CD14-positive monocyte (primary cell): ENCODE measurements at regions not wholly inside any gene's neighbourhood (a gene's known extent, or its start where the extent isn't known, plus 50 kb on each side); places are given as distances from the start of the nearest gene placed in this dataset.

ENCODE experiments used
- DNase-seq, 3 donors: peaks; one replicate each; pipeline ENCODE4 v3.0.0-alpha.2; 2011 to 2022
- H2AFZ ChIP-seq: 2 replicates; pipeline ENCODE4 v1.6.0; 2012; ENCODE audit warnings: mild to moderate bottlenecking, low read depth, low read length, inconsistent platforms; ENCODE audit not compliant: insufficient read depth, poor library complexity, severe bottlenecking
- H3K27ac ChIP-seq, 2 donors: 1 replicate in 1 of 2; 2 replicates in 1 of 2; pipeline ENCODE4 v1.5.1; 2012 to 2013; ENCODE audit warnings: low read length in 2 of 2, control low read depth in 1 of 2, inconsistent platforms in 1 of 2, low read depth in 1 of 2, mild to moderate bottlenecking in 1 of 2
- H3K27me3 ChIP-seq, 2 donors: one replicate each; pipeline versions ENCODE4 v1.6.0 to v1.6.1; 2011 to 2013; ENCODE audit warnings: low read length in 2 of 2; ENCODE audit not compliant: control insufficient read depth in 2 of 2, insufficient read depth in 2 of 2
- H3K36me3 ChIP-seq, 2 donors: replicated peaks in 1 of 2; 1 replicate in 1 of 2; 2 replicates in 1 of 2; pipeline versions ENCODE4 v1.5.1 to v1.6.1; 2012 to 2013; ENCODE audit warnings: low read length in 2 of 2, control low read depth in 1 of 2, inconsistent platforms in 1 of 2, mild to moderate bottlenecking in 1 of 2; ENCODE audit not compliant: insufficient read depth in 2 of 2, control insufficient read depth in 1 of 2
- H3K4me1 ChIP-seq, 2 donors: 1 replicate in 1 of 2; 2 replicates in 1 of 2; pipeline versions ENCODE4 v1.5.1 to v1.6.1; 2012 to 2013; ENCODE audit warnings: low read length in 2 of 2, control low read depth in 1 of 2, inconsistent platforms in 1 of 2, mild to moderate bottlenecking in 1 of 2, moderate library complexity in 1 of 2; ENCODE audit not compliant: insufficient read depth in 2 of 2, control insufficient read depth in 1 of 2
- H3K4me2 ChIP-seq: replicated peaks from 2 replicates; pipeline ENCODE3; 2012; ENCODE audit warnings: low read length, moderate library complexity, mild to moderate bottlenecking; ENCODE audit not compliant: poor library complexity, severe bottlenecking; ENCODE audit errors: extremely low read depth
- H3K4me3 ChIP-seq, 3 experiments: fragments of 200-600 bp in 1 of 3; sonication (generic) in 1 of 3; replicated peaks in 1 of 3; 1 replicate in 2 of 3; 2 replicates in 1 of 3; pipeline ENCODE4 v1.5.1; 2011 to 2013; ENCODE audit warnings: low read length in 3 of 3, mild to moderate bottlenecking in 3 of 3, control low read depth in 2 of 3, low read depth in 2 of 3, inconsistent platforms in 1 of 3, moderate library complexity in 1 of 3
- H3K79me2 ChIP-seq: 2 replicates; pipeline ENCODE4 v1.6.0; 2012; ENCODE audit warnings: mild to moderate bottlenecking, control low read depth, inconsistent platforms, low read length, moderate library complexity; ENCODE audit not compliant: insufficient read depth
- H3K9ac ChIP-seq: 2 replicates; pipeline ENCODE4 v1.6.0; 2017; ENCODE audit warnings: low read length, mild to moderate bottlenecking; ENCODE audit not compliant: insufficient read depth, poor library complexity, severe bottlenecking
- H3K9me3 ChIP-seq, 2 donors: replicated peaks in 1 of 2; 1 replicate in 1 of 2; 2 replicates in 1 of 2; pipeline versions ENCODE4 v1.5.1 to v1.6.1; 2012 to 2013; ENCODE audit warnings: low read length in 2 of 2, control low read depth in 1 of 2; ENCODE audit not compliant: control insufficient read depth in 1 of 2, insufficient read depth in 1 of 2
- H4K20me1 ChIP-seq: 2 replicates; pipeline ENCODE4 v1.6.0; 2012; ENCODE audit warnings: mild to moderate bottlenecking, low read length, control low read depth, moderate library complexity; ENCODE audit not compliant: insufficient read depth
- H3K27ac Mint-ChIP-seq, 7 donors: one replicate each; pipeline ENCODE4 v1.8.0; 2020; ENCODE audit warnings: mild to moderate bottlenecking in 7 of 7, mixed read lengths in 7 of 7, moderate library complexity in 6 of 7, inconsistent platforms in 2 of 7
- H3K27me3 Mint-ChIP-seq, 3 donors: one replicate each; pipeline ENCODE4 v1.8.0; 2021 to 2022; ENCODE audit warnings: low read depth in 3 of 3, mild to moderate bottlenecking in 3 of 3, mixed read lengths in 3 of 3, moderate library complexity in 3 of 3, inconsistent platforms in 1 of 3
- H3K36me3 Mint-ChIP-seq, 2 donors: one replicate each; pipeline ENCODE4 v1.8.0; 2020; ENCODE audit warnings: mixed read lengths in 2 of 2, inconsistent platforms in 1 of 2, mild to moderate bottlenecking in 1 of 2
- H3K4me1 Mint-ChIP-seq: one replicate; pipeline ENCODE4 v1.8.0; 2020; ENCODE audit warnings: mild to moderate bottlenecking, mixed read lengths
- H3K4me3 Mint-ChIP-seq, 2 donors: one replicate each; pipeline ENCODE4 v1.8.0; 2020; ENCODE audit warnings: mild to moderate bottlenecking in 2 of 2, mixed read lengths in 2 of 2, moderate library complexity in 1 of 2
- H3K9me3 Mint-ChIP-seq, 7 donors: one replicate each; pipeline ENCODE4 v1.8.0; 2020 to 2022; ENCODE audit warnings: mixed read lengths in 7 of 7, mild to moderate bottlenecking in 6 of 7, moderate library complexity in 6 of 7, inconsistent platforms in 2 of 7
- WGBS: methylation state at CpG from one replicate; pipeline ENCODE4 v1.1.5; 2013; ENCODE audit warnings: missing lambda C conversion rate; ENCODE audit not compliant: insufficient coverage; 5-methylcytosine and 5-hydroxymethylcytosine counted together
- intact Hi-C, 2 donors: fragments of 100-400 bp; cut with micrococcal nuclease; formaldehyde crosslinking; loops; one replicate each; pipeline versions ENCODE4 v1.15.0 to v1.15.1; 2023
- TF ChIP-seq, protein P1 (sequence below): fragments of 200-600 bp; IDR thresholded peaks from one replicate; pipeline ENCODE4 v1.8.0; 2022; ENCODE audit warnings: antibody characterized with exemption, mild to moderate bottlenecking

DNA sequence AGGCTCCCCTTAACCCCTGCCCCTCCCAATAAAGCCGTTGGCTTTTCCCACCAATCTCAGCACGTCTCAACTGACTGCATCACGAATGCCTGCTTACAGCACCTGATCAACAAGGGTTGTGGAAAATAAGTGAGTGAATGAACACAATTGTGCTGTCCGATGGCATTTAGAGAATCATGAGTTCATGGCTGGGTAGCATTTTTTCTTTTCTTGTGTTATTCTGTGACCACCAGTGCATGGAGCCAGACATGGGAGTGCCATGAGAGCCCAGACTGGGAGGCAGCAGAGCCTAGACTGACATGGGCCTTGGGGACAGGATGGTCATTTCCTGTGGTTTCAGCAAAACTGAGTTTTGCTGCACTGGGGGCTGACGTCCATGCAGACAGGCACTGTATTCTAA is 254.1 kb upstream of the IGFBP3 start:
- 54% methylated on average over 2 of the region's 5 CpGs for WGBS

DNA sequence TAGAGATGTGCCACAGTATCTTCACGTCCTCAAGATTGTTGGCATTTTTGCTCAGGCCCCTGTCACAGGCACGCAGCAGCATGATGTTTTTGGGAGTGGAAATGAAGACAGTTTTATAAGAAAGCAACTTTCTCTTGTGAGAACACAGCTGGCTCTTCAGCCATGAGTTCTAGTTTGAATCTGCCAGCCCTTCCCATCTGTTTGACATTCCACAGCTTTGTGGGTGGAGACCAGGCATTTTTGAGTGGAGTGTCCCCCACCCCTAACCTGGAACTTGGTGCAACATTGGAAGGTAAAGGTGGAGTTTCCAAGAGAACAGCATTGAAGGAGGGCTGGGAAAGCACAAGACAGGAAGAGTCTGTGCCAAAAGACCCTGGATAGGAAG is 253.1 kb upstream of the IGFBP3 start:
- Mint-ChIP-seq H3K27me3 (no peaks in the 10 kb centered on the region), H3K9me3 (peaks cover 0 to 21% (median 4%) of the 10 kb centered on the region in 7 donors), H3K36me3 (no peaks in the 10 kb centered on the region), H3K4me3 (no peak overlapping the region), H3K4me1 (no peaks in the 10 kb centered on the region), H3K27ac (no peak overlapping the region)
- Histone ChIP-seq H3K4me2 (no peak overlapping the region), H3K4me1 (no peaks in the 10 kb centered on the region), H3K9ac (no peak overlapping the region), H3K79me2 (no peaks in the 10 kb centered on the region), H3K4me3 (no peak overlapping the region), H3K27me3 (no peaks in the 10 kb centered on the region), H4K20me1 (no peaks in the 10 kb centered on the region), H3K27ac (no peak overlapping the region), H2AFZ (no peak overlapping the region), H3K9me3 (no peaks in the 10 kb centered on the region), H3K36me3 (no peaks in the 10 kb centered on the region)
- 100% methylated on average over 2 of the region's 2 CpGs for WGBS
- TF ChIP-seq, protein P1, sequence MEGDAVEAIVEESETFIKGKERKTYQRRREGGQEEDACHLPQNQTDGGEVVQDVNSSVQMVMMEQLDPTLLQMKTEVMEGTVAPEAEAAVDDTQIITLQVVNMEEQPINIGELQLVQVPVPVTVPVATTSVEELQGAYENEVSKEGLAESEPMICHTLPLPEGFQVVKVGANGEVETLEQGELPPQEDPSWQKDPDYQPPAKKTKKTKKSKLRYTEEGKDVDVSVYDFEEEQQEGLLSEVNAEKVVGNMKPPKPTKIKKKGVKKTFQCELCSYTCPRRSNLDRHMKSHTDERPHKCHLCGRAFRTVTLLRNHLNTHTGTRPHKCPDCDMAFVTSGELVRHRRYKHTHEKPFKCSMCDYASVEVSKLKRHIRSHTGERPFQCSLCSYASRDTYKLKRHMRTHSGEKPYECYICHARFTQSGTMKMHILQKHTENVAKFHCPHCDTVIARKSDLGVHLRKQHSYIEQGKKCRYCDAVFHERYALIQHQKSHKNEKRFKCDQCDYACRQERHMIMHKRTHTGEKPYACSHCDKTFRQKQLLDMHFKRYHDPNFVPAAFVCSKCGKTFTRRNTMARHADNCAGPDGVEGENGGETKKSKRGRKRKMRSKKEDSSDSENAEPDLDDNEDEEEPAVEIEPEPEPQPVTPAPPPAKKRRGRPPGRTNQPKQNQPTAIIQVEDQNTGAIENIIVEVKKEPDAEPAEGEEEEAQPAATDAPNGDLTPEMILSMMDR = no peak
- no peak for DNase-seq
- intact Hi-C loops = no loop called here

More for the DNA sequence above, 254.1 kb upstream of the IGFBP3 start:
- Mint-ChIP-seq H3K4me3 (no peak overlapping the region), H3K27ac (no peak overlapping the region), H3K27me3 (peaks cover 0 to 2% (median 0%) of the 10 kb centered on the region in 3 donors), H3K36me3 (no peaks in the 10 kb centered on the region), H3K4me1 (no peaks in the 10 kb centered on the region), H3K9me3 (peaks cover 0 to 14% (median 4%) of the 10 kb centered on the region in 7 donors)
- H3K4me2 ChIP-seq = no peak overlapping the region
- no peaks in the 10 kb centered on the region for H3K79me2 ChIP-seq
- no peaks in the 10 kb centered on the region for H4K20me1 ChIP-seq
- no peak overlapping the region for H3K4me3 ChIP-seq
- intact Hi-C loops = no loop called here
- no peak for DNase-seq
- no peaks in the 10 kb centered on the region for H3K4me1 ChIP-seq
- no peaks in the 10 kb centered on the region for H3K36me3 ChIP-seq
- H3K9ac ChIP-seq = no peak overlapping the region
- H3K27ac ChIP-seq = no peak overlapping the region
- H3K27me3 ChIP-seq = no peaks in the 10 kb centered on the region
- no peaks in the 10 kb centered on the region for H3K9me3 ChIP-seq
- TF ChIP-seq, protein P1 = no peak
- no peak overlapping the region for H2AFZ ChIP-seq
